HUES6 (cell line): ENCODE measurements at regions not wholly inside any gene's neighbourhood (a gene's known extent, or its start where the extent isn't known, plus 50 kb on each side); places are given as distances from the start of the nearest gene placed in this dataset.

Experiments
- H3K27ac ChIP-seq: 2 replicates; pipeline ENCODE4 v1.7.0; 2013; ENCODE audit warnings: low read depth, mild to moderate bottlenecking, low read length, inconsistent platforms
- H3K27me3 ChIP-seq: 2 replicates; pipeline ENCODE4 v1.6.1; 2013; ENCODE audit warnings: low read length; ENCODE audit not compliant: control insufficient read depth, insufficient read depth
- H3K36me3 ChIP-seq: 2 replicates; pipeline ENCODE4 v1.6.1; 2013; ENCODE audit warnings: low read length; ENCODE audit not compliant: control insufficient read depth, insufficient read depth
- H3K4me1 ChIP-seq: 2 replicates; pipeline ENCODE4 v1.6.1; 2013; ENCODE audit warnings: low read length; ENCODE audit not compliant: control insufficient read depth, insufficient read depth
- H3K4me3 ChIP-seq: 2 replicates; pipeline ENCODE4 v1.5.1; 2013; ENCODE audit warnings: low read depth, low read length
- H3K9ac ChIP-seq: one replicate; pipeline ENCODE4 v1.6.1; 2013; ENCODE audit warnings: mild to moderate bottlenecking, low read length
- H3K9me3 ChIP-seq: 2 replicates; pipeline ENCODE4 v1.6.1; 2013; ENCODE audit warnings: low read depth, low read length; ENCODE audit not compliant: control insufficient read depth, insufficient read depth

DNA sequence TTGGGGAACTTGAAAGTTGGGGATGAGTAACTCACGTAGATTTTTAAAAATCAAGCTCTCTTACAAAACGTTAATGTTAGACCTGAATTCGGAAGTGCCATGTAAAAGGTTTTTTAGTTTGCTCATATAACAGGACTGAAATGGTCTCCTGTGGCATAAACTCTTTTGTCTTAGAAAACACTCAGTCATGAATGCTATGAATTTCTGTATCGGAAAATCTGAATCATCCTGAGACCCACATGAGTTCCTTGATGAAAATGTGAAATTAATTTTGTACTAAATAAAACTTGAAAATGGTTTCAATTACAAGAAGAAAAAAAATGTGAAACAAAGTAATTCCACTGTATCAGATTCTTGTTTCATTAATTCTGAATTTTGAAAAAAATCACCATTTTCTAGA, 134.8 kb upstream of the BMPER start:
- H3K9ac ChIP-seq: no peak overlapping the region
- no peaks in the 10 kb centered on the region for H3K36me3 ChIP-seq
- H3K4me1 ChIP-seq: no peaks in the 10 kb centered on the region
- no peak overlapping the region for H3K27ac ChIP-seq
- H3K27me3 ChIP-seq: no peaks in the 10 kb centered on the region
- H3K4me3 ChIP-seq: no peak overlapping the region
- H3K9me3 ChIP-seq: no peaks in the 10 kb centered on the region

DNA sequence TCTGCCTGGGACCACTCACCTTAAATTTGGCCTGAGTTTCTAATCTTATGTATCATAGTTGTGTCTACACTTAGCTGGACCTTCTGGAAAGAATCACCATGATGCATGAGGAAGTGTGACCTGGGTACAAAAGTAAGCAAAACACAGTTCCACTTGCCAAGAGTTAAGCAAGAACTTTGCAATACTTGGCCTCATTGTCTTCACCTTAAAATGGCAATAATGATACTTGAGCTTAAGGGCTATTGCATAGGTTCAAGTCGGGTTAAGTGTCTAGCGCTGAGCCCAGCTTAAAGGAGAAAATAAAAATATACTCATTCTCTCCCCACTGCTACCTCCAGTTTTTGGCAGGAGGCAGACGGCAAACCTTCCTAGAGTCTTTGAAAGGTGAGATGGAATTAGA, 133.9 kb upstream of the BMPER start:
- H3K4me1 ChIP-seq: no peaks in the 10 kb centered on the region
- no peaks in the 10 kb centered on the region for H3K9me3 ChIP-seq
- no peaks in the 10 kb centered on the region for H3K36me3 ChIP-seq
- H3K27ac ChIP-seq: no peak overlapping the region
- no peak overlapping the region for H3K9ac ChIP-seq
- no peaks in the 10 kb centered on the region for H3K27me3 ChIP-seq
- no peak overlapping the region for H3K4me3 ChIP-seq

DNA sequence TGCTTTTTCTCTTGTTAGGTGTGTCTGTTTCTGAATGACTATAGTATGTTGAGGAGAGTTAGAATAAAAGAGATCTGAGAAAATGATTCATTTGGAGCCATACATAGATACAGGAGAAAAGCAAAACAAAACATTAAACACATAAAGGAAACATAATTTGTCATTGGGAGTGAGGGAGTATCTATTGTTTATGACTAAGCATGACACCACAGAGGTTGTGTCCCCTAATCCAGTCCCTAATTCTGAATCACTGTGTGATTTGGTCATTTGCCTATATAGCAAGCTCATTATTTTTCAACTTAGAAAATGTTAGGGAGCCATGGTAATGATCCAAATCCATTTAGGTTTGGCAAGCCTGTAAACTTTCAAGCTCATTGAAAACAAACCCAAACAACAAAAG, 132.3 kb upstream of the BMPER start:
- Histone ChIP-seq H3K27ac (no peak overlapping the region), H3K4me1 (no peaks in the 10 kb centered on the region), H3K9ac (no peak overlapping the region), H3K36me3 (no peaks in the 10 kb centered on the region), H3K4me3 (no peak overlapping the region), H3K9me3 (no peaks in the 10 kb centered on the region), H3K27me3 (no peaks in the 10 kb centered on the region)

DNA sequence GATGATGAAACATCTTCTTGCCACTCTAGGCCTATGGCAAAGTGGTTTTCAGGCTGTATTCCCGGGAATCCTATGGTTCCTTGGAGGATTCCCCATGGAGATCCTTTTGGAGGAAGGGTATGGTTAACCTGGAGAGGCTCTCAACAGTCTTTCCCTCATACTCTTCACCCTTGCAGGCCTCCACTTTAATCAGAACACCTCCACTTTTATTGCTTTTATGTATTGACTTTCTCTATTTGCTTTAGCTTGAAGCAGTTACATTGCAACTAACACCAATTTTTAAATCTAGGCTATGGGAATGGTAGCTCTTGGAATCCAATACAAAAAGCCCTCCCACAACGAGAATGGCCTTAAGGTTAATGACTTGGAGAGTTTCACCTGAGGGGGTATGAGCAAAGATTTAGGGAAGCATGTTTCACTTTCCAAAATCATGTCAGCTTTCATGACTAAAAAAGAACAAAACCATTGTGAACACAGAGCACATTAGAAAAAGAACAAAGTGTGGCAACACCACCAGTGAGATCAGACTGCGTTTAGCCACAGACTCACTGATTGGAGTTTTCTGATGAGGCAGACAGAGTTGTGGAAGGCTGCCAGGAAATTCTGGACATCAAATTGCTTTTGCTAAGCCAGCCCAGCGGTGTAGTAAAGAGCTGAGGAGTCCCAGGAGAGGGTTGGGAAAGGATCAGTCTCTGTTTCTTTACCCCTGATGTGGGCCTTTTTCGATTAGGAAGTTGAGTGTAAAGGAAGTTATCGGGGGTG, 130.4 kb upstream of the BMPER start:
- no peak overlapping the region for H3K9ac ChIP-seq
- H3K4me1 ChIP-seq: no peaks in the 10 kb centered on the region; the same call in 1 of the 2 replicates
- H3K27me3 ChIP-seq: no peaks in the 10 kb centered on the region

DNA sequence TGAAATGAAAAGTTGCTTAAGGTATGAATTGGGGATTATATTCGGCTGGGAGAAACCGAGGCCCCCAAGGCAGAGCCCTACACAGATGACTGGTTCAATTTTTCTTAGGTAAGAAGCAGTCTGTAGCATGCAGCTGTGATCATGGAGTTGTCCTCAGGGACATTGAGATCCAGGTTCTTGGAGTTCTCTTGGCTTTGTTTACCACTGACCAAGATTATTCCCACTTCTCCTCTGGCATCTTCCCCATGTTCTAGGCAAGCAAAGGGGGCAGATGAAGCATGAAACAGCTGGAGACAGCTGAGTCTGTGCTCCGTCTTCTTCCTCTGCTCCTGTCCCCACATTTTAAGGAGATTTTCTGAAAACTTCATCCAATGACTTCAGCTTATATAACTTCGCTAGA, 129.5 kb upstream of the BMPER start:
- Histone ChIP-seq H3K4me1 (no peaks in the 10 kb centered on the region; the same call in 1 of the 2 replicates), H3K4me3 (no peak overlapping the region), H3K27me3 (no peaks in the 10 kb centered on the region), H3K9me3 (no peaks in the 10 kb centered on the region), H3K36me3 (no peaks in the 10 kb centered on the region), H3K9ac (no peak overlapping the region), H3K27ac (no peak overlapping the region)

More for the DNA sequence above, 130.4 kb upstream of the BMPER start:
- Histone ChIP-seq H3K9me3 (no peaks in the 10 kb centered on the region), H3K27ac (no peak overlapping the region), H3K4me3 (no peak overlapping the region), H3K36me3 (no peaks in the 10 kb centered on the region)

DNA sequence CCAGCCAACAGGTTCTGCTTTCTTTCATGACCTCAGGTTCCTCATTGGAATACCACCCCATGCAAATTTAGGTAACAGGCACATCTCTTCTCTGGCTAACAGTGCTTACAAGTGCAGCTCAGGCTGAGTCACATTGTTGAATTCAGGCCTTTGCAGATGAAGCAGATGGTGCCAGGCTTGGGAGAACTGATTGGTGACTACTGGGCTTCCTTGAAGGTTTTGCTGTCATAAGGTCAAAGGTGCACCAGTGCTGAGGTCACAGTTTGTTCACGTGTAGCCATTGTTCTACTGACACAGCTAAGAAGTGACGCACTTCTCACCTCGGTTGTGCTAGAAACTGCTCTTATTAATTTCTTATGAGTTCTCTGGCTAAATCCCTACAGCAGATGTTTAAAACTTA, 128.6 kb upstream of the BMPER start:
- Histone ChIP-seq H3K9me3 (no peaks in the 10 kb centered on the region), H3K36me3 (no peaks in the 10 kb centered on the region), H3K27me3 (no peaks in the 10 kb centered on the region), H3K27ac (no peak overlapping the region), H3K4me3 (no peak overlapping the region), H3K9ac (no peak overlapping the region), H3K4me1 (no peaks in the 10 kb centered on the region; the same call in 1 of the 2 replicates)

DNA sequence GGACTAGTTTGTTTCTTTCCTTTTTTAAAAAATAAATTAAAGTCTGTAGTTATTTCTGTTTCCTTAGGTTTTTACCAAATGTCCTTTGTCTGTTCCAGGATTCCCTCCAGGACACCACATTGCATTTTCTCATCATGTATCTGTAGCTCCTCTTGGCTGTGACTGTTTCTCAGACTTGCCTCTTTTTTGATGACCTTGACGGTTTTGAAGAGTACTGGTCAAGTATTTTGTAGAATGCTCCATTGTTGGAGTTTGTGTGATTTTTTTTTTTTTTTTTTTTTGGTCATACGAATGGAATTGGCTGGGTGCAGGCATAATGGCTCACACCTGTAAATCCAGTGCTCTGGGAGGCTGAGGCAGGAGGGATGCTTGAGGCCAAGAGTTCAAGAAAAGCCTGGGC, 127.1 kb upstream of the BMPER start:
- Histone ChIP-seq H3K4me3 (no peak overlapping the region), H3K27me3 (no peaks in the 10 kb centered on the region)

DNA sequence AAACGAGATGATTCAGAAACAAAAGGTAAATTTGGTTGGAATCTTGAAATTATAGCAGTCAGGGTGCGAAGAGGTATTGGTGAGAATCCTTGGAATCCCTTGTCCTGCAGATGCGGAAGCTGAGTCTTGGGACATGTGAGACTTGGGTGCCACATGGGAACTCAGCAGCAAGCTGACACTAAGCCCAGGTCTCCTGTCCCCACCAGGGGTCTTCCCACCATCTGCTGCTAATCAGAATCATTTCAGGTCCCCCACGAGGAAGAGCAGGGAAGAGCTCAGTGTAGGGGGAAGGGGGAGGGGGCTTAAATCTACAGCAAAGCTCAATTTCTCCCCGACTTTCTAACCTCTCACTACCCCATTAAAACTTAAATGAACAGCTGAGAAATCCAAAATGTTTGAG, 126.1 kb upstream of the BMPER start:
- peaks cover 9% of the 10 kb centered on the region; the same call in 1 of the 2 replicates for H3K36me3 ChIP-seq

More for the DNA sequence above, 127.1 kb upstream of the BMPER start:
- H3K27ac ChIP-seq: no peak overlapping the region
- H3K4me1 ChIP-seq: no peaks in the 10 kb centered on the region; the same call in 1 of the 2 replicates
- peaks cover 8% of the 10 kb centered on the region; the same call in 1 of the 2 replicates for H3K9me3 ChIP-seq
- H3K9ac ChIP-seq: no peak overlapping the region
- H3K36me3 ChIP-seq: peaks cover 9% of the 10 kb centered on the region; the same call in 1 of the 2 replicates

DNA sequence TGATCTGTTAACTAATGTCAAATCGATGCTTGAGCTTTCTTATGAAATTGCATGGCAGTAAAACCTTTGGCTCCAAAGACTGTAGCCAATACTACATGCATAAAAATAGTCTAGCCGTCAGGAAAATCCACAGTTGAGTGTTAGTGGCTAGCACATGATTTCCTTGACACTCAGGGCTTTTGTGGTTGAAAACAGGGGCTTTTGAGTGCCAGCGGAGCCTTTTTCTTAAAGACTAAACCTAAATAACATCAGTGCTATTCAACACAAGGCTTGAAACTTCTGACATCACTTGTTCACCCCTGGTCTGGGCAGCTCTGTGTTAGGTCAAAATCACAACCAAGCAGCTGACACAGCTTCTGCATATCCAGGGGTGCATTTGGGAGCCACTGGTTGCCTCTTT, 124.2 kb upstream of the BMPER start:
- peaks cover 9% of the 10 kb centered on the region; the same call in 1 of the 2 replicates for H3K9me3 ChIP-seq
- H3K27ac ChIP-seq: no peak overlapping the region
- H3K4me3 ChIP-seq: no peak overlapping the region
- H3K36me3 ChIP-seq: peaks cover 9% of the 10 kb centered on the region; the same call in 1 of the 2 replicates
- H3K4me1 ChIP-seq: no peaks in the 10 kb centered on the region; the same call in 1 of the 2 replicates
- H3K27me3 ChIP-seq: no peaks in the 10 kb centered on the region
- no peak overlapping the region for H3K9ac ChIP-seq

More for the DNA sequence above, 126.1 kb upstream of the BMPER start:
- Histone ChIP-seq H3K9ac (no peak overlapping the region), H3K9me3 (peaks cover 9% of the 10 kb centered on the region; the same call in 1 of the 2 replicates), H3K4me3 (no peak overlapping the region), H3K4me1 (no peaks in the 10 kb centered on the region; the same call in 1 of the 2 replicates), H3K27ac (no peak overlapping the region), H3K27me3 (no peaks in the 10 kb centered on the region)

DNA sequence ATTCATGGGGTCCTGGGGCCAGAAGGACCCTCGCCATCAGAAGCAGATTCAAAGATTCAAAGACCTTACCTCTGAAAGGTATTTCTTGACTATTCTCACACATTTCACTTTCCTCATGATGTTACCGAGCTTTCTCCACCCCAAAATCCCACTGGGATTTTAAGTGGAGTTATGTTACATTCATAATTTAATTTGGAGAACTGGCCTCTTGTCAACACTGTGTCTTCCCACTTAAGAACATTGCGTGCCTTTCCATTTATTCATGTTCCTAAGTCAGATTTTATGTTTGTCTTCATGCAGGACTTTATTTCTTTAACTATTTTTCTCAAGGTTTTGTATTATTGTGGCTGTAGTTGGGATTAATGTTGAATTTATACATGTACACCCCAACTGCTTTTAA, 123.5 kb upstream of the BMPER start:
- no peaks in the 10 kb centered on the region for H3K27me3 ChIP-seq
- peaks cover 9% of the 10 kb centered on the region; the same call in 1 of the 2 replicates for H3K36me3 ChIP-seq
- peaks cover 9% of the 10 kb centered on the region; the same call in 1 of the 2 replicates for H3K9me3 ChIP-seq
- H3K27ac ChIP-seq: no peak overlapping the region
- H3K9ac ChIP-seq: no peak overlapping the region
- no peaks in the 10 kb centered on the region; the same call in 1 of the 2 replicates for H3K4me1 ChIP-seq
- no peak overlapping the region for H3K4me3 ChIP-seq

DNA sequence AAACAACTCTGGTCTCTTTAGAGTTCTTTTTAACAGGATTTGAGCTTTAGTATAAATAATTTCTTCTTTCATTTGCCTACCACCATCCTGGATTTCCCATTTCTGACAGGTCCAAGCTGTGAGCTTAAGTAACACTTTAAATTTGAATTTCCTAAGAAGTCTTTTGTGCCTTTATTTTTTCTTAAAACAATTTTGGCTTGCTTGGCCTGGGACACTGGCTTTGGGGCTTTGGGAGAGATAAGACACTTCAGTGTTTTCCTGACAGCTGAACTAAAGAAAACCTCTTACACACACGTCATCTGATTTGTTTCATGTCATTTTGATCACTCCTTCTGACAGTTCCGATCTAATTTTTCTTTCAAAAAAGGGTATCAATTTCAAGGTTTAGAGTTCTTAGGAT, 121.3 kb upstream of the BMPER start:
- H3K27ac ChIP-seq: no peak overlapping the region
- H3K4me3 ChIP-seq: no peak overlapping the region
- H3K27me3 ChIP-seq: no peaks in the 10 kb centered on the region
- H3K9ac ChIP-seq: no peak overlapping the region
- H3K4me1 ChIP-seq: no peaks in the 10 kb centered on the region; the same call in 1 of the 2 replicates
- H3K9me3 ChIP-seq: peaks cover 9% of the 10 kb centered on the region; the same call in 1 of the 2 replicates
- peaks cover 9% of the 10 kb centered on the region; the same call in 1 of the 2 replicates for H3K36me3 ChIP-seq
